NCI-H526 (cell line): ENCODE measurements at regions not wholly inside any gene's neighbourhood (a gene's known extent, or its start where the extent isn't known, plus 50 kb on each side); places are given as distances from the start of the nearest gene placed in this dataset.

Experiments
- DNase-seq, 2 experiments: peaks; one replicate each; lab custom pipeline; 2025; lab: John Stamatoyannopoulos, UW

GRCh38 chr2:226207671-226208070 is 591.9 kb downstream of the IRS1 start:
- no peak for DNase-seq

GRCh38 chr2:226199555-226199954 is 600.1 kb downstream of the IRS1 start:
- DNase-seq: no peak

GRCh38 chr2:226198956-226199355 is 600.7 kb downstream of the IRS1 start:
- no peak for DNase-seq

GRCh38 chr2:226190479-226191252 is 609.0 kb downstream of the IRS1 start:
- no peak for DNase-seq

- DNase-seq: no peak
These were observed 610.6 kb downstream of the IRS1 start for GRCh38 chr2:226189061-226189460.

GRCh38 chr2:226187616-226188015 is 612.0 kb downstream of the IRS1 start:
- DNase-seq: no peak

- DNase-seq: no peak
These were observed 612.5 kb downstream of the IRS1 start for GRCh38 chr2:226187156-226187555.

- no peak for DNase-seq
These were observed 613.9 kb downstream of the IRS1 start for GRCh38 chr2:226185616-226186211.

- DNase-seq: no peak
These were observed 614.5 kb downstream of the IRS1 start for GRCh38 chr2:226184940-226185615.

GRCh38 chr2:226184540-226184939 is 615.1 kb downstream of the IRS1 start:
- DNase-seq: no peak

- no peak for DNase-seq
These were observed 616.1 kb downstream of the IRS1 start for GRCh38 chr2:226183550-226183949.

- DNase-seq: no peak
These were observed 616.6 kb downstream of the IRS1 start for GRCh38 chr2:226183033-226183432.

- no peak for DNase-seq
These were observed 617.7 kb downstream of the IRS1 start for GRCh38 chr2:226181909-226182308.

GRCh38 chr2:226180281-226180884 is 619.2 kb downstream of the IRS1 start:
- DNase-seq: no peak

- no peak for DNase-seq
These were observed 620.6 kb downstream of the IRS1 start for GRCh38 chr2:226179010-226179409.

GRCh38 chr2:226176283-226176984 is 623.2 kb downstream of the IRS1 start:
- no peak for DNase-seq

- DNase-seq: no peak
These were observed 625.2 kb downstream of the IRS1 start for GRCh38 chr2:226174390-226174789.

- no peak for DNase-seq
These were observed 626.7 kb downstream of the IRS1 start for GRCh38 chr2:226172939-226173338.

GRCh38 chr2:226172309-226172708 is 627.3 kb downstream of the IRS1 start:
- DNase-seq: no peak

GRCh38 chr2:226169751-226170581 is 629.7 kb downstream of the IRS1 start:
- DNase-seq: no peak

- no peak for DNase-seq
These were observed 631.0 kb downstream of the IRS1 start for GRCh38 chr2:226168496-226169160.
